Stomach smooth muscle (tissue), 2 donors: ENCODE measurements at regions not wholly inside any gene's neighbourhood (a gene's known extent, or its start where the extent isn't known, plus 50 kb on each side); places are given as distances from the start of the nearest gene placed in this dataset.
"Not testable (repeated sequence)": the region's sequence is repeated elsewhere in the genome, so short reads cannot be mapped to it uniquely, and the experiment has no call there.

Experiments used
- H3K27ac ChIP-seq: one replicate; pipeline ENCODE4 v1.7.0; 2013; ENCODE audit warnings: mild to moderate bottlenecking, low read length, inconsistent platforms
- H3K27me3 ChIP-seq, 2 donors: one replicate each; pipeline ENCODE4 v1.7.0; 2013; ENCODE audit warnings: low read length in 2 of 2; ENCODE audit not compliant: insufficient read depth in 2 of 2, control insufficient read depth in 1 of 2
- H3K36me3 ChIP-seq, 2 donors: one replicate each; pipeline ENCODE4 v1.7.0; 2013; ENCODE audit warnings: low read length in 2 of 2; ENCODE audit not compliant: control insufficient read depth in 2 of 2, insufficient read depth in 2 of 2
- H3K4me1 ChIP-seq: one replicate; pipeline ENCODE4 v1.7.0; 2013; ENCODE audit warnings: low read length; ENCODE audit not compliant: control insufficient read depth, insufficient read depth
- H3K4me3 ChIP-seq, 2 donors: one replicate each; pipeline ENCODE4 v1.7.0; 2013; ENCODE audit warnings: low read length in 2 of 2
- H3K9ac ChIP-seq, 2 donors: one replicate each; pipeline ENCODE4 v1.7.0; 2013; ENCODE audit warnings: low read length in 2 of 2, mild to moderate bottlenecking in 1 of 2
- H3K9me3 ChIP-seq, 2 donors: one replicate each; pipeline ENCODE4 v1.7.0; 2013; ENCODE audit warnings: low read length in 2 of 2; ENCODE audit not compliant: control insufficient read depth in 2 of 2
- donor health status: healthy.
- donor health status: Pancreatic carcinoma.

DNA sequence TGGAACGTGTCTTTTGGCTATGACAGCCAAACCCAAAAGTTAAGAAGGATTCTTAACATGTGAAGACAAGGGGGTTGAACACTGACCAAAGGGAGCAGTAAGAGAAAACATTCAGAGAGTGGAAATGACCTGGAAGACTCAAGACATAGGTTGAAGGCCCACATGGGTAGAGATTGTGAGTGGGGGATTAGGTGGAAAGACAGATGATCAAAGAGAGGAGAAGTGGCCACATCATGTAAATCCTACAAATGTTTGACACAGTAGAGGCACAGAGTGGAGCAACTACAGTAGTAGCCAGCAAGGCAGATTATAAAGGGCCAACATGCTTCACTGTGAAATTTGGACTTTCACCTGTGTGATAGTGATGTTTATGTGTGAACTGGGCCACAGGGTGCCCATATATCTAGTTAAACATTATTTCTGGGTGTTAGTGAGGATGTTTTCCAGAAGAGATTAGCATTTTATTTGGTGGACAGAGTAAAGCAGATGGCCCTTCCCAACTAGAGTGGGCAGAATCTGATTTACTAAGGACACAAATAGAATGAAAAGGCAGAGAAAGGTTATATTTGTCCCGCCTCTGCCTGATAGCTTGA is 559.3 kb downstream of the RAB28 start:
- no peaks in the 10 kb centered on the region for H3K36me3 ChIP-seq
- H3K9me3 ChIP-seq, result no peaks in the 10 kb centered on the region
- H3K4me1 ChIP-seq, result no peaks in the 10 kb centered on the region
- H3K27me3 ChIP-seq, result no peaks in the 10 kb centered on the region
- H3K4me3 ChIP-seq, result no peak overlapping the region
- H3K9ac ChIP-seq, result no peak overlapping the region
- no peak overlapping the region for H3K27ac ChIP-seq

DNA sequence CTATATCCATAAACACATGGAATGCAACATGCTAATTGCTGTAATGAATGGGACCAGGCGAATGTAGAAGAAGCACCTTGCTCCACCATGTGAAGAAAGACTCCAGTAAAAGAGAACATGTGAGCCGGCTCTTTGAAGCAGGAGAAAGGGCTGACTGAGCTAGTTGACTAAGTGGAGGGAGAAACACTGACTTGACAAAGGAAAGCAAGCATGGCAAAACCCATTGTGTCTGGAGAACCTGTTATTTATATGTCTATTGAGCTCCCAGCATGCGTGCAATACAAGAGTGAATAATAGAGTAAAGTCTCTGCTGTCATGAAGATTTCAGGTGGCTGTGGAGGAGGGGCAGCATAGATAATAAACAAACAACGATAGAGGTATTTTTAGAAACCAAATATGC is 559.9 kb downstream of the RAB28 start:
- no peaks in the 10 kb centered on the region for H3K36me3 ChIP-seq
- H3K27me3 ChIP-seq, result no peaks in the 10 kb centered on the region
- H3K9me3 ChIP-seq, result no peaks in the 10 kb centered on the region
- no peak overlapping the region for H3K27ac ChIP-seq
- H3K4me1 ChIP-seq, result no peaks in the 10 kb centered on the region
- no peak overlapping the region for H3K9ac ChIP-seq
- no peak overlapping the region for H3K4me3 ChIP-seq

DNA sequence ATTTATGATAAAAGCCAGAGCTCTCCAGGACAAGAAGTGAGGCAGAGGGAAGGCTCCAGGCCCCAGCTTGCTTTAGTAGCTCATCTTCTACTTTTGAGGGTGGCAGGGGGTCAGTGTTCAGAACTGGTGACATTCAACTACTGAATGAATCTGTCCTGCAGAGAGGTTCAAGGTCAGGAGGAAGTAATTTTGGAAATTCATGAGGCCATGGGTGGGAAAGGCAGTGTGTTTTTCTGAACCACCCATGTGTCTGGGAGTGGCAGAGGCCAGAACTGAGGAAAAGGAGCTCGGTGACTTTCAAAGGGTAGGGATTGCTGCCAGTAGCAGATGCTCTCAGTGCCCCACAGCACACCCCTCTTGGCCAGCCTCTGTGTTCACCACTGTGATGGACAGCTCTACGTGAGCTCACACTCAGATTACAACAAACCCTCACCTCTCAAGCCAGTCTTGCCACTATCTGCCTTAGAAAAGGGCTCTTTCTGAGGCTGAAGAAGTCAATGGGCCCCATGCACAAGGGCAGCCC is 571.2 kb downstream of the RAB28 start:
- no peaks in the 10 kb centered on the region for H3K4me1 ChIP-seq
- no peaks in the 10 kb centered on the region for H3K27me3 ChIP-seq
- no peak overlapping the region for H3K27ac ChIP-seq
- no peak overlapping the region for H3K4me3 ChIP-seq
- no peak overlapping the region for H3K9ac ChIP-seq
- H3K36me3 ChIP-seq, result no peaks in the 10 kb centered on the region
- peaks cover 3 to 8% of the 10 kb centered on the region in 2 donors for H3K9me3 ChIP-seq

DNA sequence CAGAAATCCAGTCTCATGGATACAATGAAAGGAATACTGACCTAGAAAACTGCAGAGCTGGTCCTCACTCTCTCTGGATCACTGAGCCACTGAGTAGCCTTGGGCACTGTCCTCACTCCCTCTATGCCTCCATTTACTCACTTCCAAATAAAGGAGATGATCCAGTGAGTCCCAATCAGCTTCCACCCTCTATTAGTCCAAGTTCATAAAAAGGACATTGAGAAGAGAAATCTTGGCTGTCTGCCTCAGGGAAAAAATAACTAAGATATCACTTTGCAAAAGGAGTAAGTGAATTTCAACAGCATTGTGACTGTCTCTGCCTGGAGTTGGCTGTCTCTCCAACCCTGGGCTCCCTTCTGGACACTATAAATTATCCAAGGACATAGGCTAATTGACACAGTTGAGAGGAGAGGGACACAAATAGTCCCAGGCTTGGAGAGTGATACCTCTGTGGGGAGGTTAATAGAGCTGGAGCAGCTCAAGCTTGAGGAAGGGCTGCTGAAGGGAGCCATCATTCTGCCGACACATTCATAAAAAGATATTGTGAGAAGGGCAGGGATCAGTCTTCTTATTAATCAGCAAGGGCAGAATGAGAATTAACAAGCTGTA is 572.3 kb downstream of the RAB28 start:
- H3K4me3 ChIP-seq, result no peak overlapping the region
- H3K27me3 ChIP-seq, result no peaks in the 10 kb centered on the region
- H3K36me3 ChIP-seq, result no peaks in the 10 kb centered on the region
- H3K4me1 ChIP-seq, result no peaks in the 10 kb centered on the region
- H3K9me3 ChIP-seq, result peaks cover 3 to 8% of the 10 kb centered on the region in 2 donors
- H3K27ac ChIP-seq, result no peak overlapping the region
- no peak overlapping the region for H3K9ac ChIP-seq

DNA sequence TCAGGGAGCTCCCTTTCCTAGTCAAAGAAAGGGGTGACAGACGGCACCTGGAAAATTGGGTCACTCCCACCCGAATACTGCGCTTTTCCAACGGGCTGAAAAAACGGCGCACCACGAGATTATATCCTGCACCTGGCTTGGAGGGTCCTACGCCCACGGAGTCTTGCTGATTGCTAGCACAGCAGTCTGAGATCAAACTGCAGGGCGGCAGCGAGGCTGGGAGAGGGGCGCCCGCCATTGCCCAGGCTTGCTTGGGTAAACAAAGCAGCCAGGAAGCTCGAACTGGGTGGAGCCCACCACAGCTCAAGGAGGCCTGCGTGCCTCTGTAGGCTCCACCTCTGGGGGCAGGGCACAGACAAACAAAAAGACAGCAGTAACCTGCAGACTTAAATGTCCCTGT is 580.5 kb downstream of the RAB28 start:
- not testable (repeated sequence) for H3K36me3 ChIP-seq, H3K4me1 ChIP-seq, H3K27me3 ChIP-seq, H3K27ac ChIP-seq, H3K4me3 ChIP-seq, H3K9me3 ChIP-seq, H3K9ac ChIP-seq

DNA sequence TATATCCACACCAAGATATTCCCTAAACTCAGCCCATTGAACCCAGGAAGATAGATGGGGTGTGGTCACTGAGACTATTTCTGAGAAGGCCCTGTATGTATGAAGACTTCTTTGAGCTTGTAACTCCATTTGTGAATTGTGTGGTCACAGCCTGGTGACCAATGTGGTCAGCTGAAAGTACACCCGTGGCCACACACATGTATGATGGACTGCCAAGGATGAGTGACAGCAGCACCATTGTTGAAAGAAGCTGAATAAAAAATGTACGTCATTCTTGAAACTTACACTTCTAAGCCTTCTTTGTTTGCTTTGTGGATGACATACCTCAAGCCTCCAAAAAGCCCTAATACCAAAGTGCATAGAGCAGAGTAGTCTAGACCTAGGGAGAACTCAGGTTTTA is 581.4 kb downstream of the RAB28 start:
- Histone ChIP-seq H3K36me3 (no peaks in the 10 kb centered on the region), H3K4me3 (no peak overlapping the region), H3K27me3 (no peaks in the 10 kb centered on the region), H3K9me3 (no peaks in the 10 kb centered on the region), H3K4me1 (no peaks in the 10 kb centered on the region), H3K9ac (no peak overlapping the region), H3K27ac (no peak overlapping the region)

DNA sequence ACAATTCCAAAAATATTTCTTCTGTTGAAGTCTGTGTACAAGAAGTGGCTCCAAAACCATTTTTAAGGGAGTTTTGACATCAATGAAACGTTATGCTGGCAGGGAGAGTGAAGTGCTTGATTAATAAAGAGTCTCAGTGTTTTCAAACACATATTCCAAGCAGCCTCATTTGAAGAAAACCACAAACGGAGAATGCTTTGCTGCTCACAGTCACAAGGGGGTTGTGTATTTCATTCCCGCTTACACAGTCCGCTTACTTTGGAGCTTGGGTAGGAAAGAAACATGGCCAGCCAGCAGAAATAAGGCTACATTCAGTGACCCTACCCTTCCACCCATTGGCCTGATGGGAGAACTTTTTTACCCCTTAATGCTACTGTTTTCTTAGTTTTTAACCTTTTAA is 586.2 kb downstream of the RAB28 start:
- no peaks in the 10 kb centered on the region for H3K4me1 ChIP-seq
- H3K36me3 ChIP-seq, result no peaks in the 10 kb centered on the region
- no peak overlapping the region for H3K27ac ChIP-seq
- H3K9me3 ChIP-seq, result no peaks in the 10 kb centered on the region
- no peaks in the 10 kb centered on the region for H3K27me3 ChIP-seq
- no peak overlapping the region for H3K9ac ChIP-seq
- H3K4me3 ChIP-seq, result no peak overlapping the region

DNA sequence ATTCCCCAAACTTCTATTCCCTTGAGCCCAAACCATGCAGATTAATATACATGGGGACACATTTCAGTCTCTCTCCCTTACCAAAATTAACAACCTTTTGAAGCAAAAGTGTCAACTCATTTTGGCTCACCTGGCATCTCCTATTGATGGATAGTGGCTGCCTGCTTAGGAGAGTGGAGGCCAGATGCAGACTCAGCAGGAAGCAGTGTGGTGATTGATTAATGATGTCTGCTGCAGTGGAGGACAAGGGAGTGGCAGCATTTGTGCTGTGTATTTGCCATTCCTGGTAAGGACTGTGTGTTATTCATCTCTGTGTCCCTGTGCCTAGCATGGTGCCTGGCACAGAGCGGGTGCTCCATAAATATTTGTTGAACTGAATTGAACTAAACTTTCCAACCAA is 590.1 kb downstream of the RAB28 start:
- H3K36me3 ChIP-seq, result no peaks in the 10 kb centered on the region
- no peak overlapping the region for H3K4me3 ChIP-seq
- H3K9ac ChIP-seq, result no peak overlapping the region
- no peaks in the 10 kb centered on the region for H3K27me3 ChIP-seq
- H3K27ac ChIP-seq, result no peak overlapping the region
- no peaks in the 10 kb centered on the region for H3K4me1 ChIP-seq
- H3K9me3 ChIP-seq, result no peaks in the 10 kb centered on the region

DNA sequence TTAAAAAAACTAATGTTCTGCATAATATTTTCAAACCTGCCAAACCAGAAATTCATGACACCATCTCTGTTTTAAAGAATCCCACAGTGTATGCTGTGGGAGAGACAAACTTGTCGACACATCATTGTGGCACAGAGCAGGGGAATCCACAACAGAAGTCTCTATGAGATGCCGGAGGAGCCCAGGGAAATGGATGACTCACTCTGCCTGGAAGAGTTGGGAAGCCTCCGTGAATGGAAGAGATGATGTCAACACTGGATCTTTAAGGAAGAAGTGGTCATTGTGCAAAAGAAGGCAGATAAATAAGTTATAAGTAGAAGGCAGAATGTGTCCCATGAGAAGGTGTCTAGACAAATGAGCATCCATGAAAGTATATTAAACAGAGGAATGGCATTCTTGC is 595.1 kb downstream of the RAB28 start:
- H3K4me3 ChIP-seq, result no peak overlapping the region
- H3K9ac ChIP-seq, result no peak overlapping the region
- no peak overlapping the region for H3K27ac ChIP-seq
- H3K9me3 ChIP-seq, result no peaks in the 10 kb centered on the region
- H3K4me1 ChIP-seq, result no peaks in the 10 kb centered on the region
- no peaks in the 10 kb centered on the region for H3K27me3 ChIP-seq
- H3K36me3 ChIP-seq, result no peaks in the 10 kb centered on the region

DNA sequence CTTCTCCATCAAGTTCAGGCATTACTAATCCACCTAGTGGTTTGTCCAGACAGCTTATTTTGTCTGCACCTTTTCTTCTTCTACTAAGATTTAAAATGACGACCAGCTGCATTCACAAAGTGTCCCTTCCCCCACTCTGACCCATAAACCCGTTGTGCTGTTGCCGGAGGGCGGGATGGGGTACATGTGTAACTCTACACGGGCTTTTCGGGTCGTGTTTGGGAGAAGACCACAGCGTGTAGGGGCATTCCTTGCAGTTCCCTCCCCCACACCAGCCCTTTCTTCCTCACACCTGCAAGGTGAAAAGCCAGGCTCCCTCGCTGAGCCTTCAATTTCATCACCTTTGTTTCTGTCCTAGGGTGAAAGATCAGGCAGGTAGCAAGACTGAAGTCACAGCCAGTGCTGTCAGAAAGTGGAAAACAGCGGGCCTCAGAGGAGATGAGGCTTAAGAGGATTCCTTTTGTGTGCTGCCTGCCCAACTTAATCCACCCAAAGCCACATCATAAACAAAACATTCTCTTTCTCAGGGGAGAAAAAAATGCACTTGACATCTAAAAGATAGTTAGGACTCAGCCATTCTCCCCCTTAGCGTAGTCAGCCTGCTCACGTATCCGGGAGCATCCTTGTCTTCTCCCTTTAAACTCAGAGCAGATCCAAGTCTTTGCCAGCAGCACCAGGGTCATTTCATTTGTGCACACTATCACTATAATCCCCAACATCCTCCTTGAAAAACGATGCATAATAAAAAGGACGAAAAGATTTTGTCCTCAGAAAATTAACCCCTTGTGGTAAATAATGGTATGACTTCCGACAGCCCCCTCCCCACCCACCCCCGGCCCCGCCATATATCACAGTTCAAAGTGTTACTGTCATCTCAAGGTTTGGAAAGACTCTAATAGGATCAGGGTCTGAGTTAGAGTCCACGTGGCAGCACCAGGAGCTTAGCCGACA is 599.0 kb downstream of the RAB28 start:
- no peaks in the 10 kb centered on the region for H3K36me3 ChIP-seq
- H3K4me3 ChIP-seq, result no peak overlapping the region
- no peaks in the 10 kb centered on the region for H3K9me3 ChIP-seq
- H3K27me3 ChIP-seq, result no peaks in the 10 kb centered on the region
- H3K4me1 ChIP-seq, result no peaks in the 10 kb centered on the region
- no peak overlapping the region for H3K27ac ChIP-seq
- no peak overlapping the region for H3K9ac ChIP-seq
